GM12865 (cell line): ENCODE measurements at regions not wholly inside any gene's neighbourhood (a gene's known extent, or its start where the extent isn't known, plus 50 kb on each side); places are given as distances from the start of the nearest gene placed in this dataset.

Source experiments
- DNase-seq: peaks from one replicate; pipeline ENCODE4 v3.0.0; 2010; ENCODE audit warnings: low read depth
- H3K4me3 ChIP-seq: 2 replicates; pipeline ENCODE4 v1.5.1; 2011; ENCODE audit warnings: mild to moderate bottlenecking, low read depth, low read length, control low read depth
- TF ChIP-seq, protein P1 (sequence below): IDR thresholded peaks from 2 replicates; pipeline ENCODE4 v1.5.1; 2011; ENCODE audit warnings: low read length, control low read depth, low read depth, inconsistent platforms; ENCODE audit not compliant: insufficient read depth; ENCODE audit errors: missing control alignments

DNA sequence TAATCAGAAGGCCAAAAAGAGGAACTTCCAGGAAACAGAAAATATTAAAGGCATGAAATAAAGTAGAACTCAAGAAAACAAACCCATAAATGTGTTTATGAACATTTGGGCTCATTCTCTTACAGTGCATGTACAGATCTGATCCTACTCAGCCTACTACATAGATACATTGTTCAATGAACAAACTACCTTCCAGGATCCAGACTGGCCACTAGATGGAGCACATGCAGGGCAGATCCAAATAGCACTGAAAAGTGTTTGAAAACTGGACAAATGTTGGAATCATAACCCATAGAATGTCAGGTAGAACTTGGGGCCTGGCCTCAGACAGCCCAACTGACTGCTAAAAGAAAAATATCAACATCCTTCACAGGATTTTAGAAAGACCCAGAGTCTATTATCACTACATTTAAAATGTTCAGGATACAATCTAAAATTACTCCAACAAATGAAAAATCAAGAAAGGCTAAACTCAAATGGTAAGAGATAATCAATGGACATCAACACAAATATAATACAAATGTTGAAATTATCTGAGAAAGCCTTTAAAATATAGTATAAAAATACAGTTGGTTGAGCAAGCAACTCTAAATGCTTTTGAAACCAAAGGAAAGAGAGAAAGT lies 122.4 kb upstream of the NUDT7 start:
- peak; percentile 33 for DNase-seq
- TF ChIP-seq, protein P1, sequence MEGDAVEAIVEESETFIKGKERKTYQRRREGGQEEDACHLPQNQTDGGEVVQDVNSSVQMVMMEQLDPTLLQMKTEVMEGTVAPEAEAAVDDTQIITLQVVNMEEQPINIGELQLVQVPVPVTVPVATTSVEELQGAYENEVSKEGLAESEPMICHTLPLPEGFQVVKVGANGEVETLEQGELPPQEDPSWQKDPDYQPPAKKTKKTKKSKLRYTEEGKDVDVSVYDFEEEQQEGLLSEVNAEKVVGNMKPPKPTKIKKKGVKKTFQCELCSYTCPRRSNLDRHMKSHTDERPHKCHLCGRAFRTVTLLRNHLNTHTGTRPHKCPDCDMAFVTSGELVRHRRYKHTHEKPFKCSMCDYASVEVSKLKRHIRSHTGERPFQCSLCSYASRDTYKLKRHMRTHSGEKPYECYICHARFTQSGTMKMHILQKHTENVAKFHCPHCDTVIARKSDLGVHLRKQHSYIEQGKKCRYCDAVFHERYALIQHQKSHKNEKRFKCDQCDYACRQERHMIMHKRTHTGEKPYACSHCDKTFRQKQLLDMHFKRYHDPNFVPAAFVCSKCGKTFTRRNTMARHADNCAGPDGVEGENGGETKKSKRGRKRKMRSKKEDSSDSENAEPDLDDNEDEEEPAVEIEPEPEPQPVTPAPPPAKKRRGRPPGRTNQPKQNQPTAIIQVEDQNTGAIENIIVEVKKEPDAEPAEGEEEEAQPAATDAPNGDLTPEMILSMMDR = peak; percentile 75
- no peak overlapping the region for H3K4me3 ChIP-seq

DNA sequence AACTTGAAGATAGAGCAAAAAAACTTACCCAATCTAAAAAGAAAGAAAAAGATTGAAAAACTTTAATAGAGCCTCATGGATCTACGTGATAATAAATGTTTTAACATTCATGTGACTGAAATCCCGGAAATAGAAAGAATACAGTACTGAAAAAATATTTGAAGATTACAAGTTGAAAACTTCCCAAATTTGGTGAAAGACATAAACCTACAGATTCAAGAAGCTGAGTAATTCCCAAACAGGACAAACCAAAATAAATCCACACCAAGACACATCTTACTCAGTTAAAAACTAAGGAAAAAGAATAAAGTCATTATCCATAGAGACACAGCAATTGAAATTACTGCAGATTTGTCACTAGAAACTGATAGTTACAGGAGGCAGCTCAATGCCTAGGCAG lies 121.8 kb upstream of the NUDT7 start:
- TF ChIP-seq, protein P1 = no peak
- DNase-seq = no peak
- no peak overlapping the region for H3K4me3 ChIP-seq

DNA sequence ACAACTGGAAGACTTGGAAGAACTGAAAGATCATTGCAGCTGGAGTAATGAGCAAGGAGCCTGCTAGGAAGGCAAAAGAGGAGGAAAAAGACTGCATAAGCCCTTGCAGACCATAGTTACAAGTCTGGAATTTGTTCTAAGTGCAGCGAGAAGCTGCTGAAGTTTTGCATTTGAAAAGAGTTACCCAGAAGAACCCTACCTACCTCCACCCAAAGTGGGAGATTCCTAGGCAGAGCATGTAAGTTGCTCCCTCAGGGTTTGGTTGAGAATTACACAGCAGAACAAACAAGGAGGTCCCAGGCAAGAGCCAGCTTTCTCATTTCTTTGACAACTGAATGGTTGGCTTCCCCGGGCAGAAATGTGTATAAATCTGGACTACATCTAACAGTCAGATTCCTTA lies 118.7 kb upstream of the NUDT7 start:
- no peak overlapping the region for H3K4me3 ChIP-seq
- TF ChIP-seq, protein P1 = no peak
- DNase-seq = no peak

DNA sequence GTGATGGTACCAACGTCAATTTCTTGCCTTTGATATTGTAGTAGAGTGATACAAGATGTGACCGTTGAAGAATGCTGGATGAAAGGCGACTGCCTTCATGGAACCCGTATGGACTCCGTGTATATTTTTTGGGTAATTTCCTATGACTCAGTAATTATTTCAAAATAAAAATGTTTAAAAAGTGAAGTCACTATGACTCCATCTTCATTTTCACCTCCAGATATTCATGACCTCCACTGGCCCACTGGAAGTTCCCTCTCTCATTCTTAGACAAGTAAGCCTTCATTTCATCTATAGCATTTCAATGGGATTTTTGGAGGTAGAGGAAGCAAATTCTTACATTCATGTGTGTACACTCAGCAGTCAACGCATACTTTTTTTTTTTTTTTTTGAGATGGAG lies 111.8 kb upstream of the NUDT7 start:
- TF ChIP-seq, protein P1 = no peak

DNA sequence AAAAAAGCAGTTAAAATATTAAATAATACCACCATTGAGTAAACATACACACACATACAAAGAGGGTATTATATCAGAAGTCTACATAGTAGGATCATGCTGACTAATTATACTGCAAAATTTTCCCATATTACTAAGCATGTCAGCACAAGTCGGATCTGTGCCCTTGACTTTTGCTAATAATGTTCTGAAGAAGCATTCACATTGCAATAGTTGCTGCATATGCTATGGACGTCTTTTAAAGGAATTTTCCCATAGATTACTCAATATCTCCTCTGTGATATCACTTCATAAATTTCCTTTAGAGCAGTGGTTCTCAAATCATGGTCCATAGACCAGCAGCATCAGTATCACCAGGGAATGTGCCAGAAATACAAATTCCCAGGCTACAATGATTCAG lies 110.9 kb upstream of the NUDT7 start:
- H3K4me3 ChIP-seq = no peak overlapping the region
- DNase-seq = no peak
- TF ChIP-seq, protein P1 = no peak

More for the DNA sequence above, 111.8 kb upstream of the NUDT7 start:
- no peak for DNase-seq
- H3K4me3 ChIP-seq = no peak overlapping the region

DNA sequence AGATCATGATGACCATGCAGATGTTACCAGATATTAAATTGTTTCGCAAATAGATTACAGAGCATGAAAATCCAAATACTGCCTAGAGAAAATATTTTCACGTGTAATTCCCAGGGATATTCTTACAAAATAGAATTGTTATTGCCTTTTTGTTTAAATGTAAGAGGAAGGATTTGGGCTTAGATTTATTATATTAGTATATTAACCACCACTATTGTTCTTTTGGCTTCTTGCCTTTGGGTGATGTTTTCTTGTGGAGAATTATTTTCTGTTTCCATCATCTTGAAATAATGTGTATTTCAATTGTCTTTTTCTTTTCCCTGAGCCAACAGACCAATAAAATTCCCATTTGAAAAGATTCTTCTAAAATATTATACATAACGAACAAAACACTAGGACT lies 109.7 kb upstream of the NUDT7 start:
- TF ChIP-seq, protein P1 = no peak
- no peak for DNase-seq
- H3K4me3 ChIP-seq = no peak overlapping the region

DNA sequence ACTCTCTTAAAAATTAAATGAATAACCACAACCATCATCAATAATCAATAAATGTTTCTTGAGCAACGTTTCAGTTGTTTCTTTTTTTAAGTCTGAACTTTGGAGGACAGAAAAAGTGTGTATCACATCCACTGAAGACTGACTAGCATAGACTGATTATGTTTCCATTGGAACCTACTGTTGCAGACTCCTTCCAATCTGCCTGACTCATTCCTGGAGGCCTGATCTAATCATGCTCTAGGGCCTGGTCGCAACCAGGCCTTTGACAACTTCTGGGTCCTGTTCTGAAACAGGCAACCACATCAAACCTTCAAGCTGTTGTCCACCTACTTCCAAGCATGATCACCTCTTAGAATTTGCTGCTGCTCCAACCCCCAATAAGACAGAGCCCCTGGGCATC lies 109.2 kb upstream of the NUDT7 start:
- no peak overlapping the region for H3K4me3 ChIP-seq
- DNase-seq = no peak
- TF ChIP-seq, protein P1 = no peak
